KBM-7 (cell line): ENCODE measurements at regions not wholly inside any gene's neighbourhood (a gene's known extent, or its start where the extent isn't known, plus 50 kb on each side); places are given as distances from the start of the nearest gene placed in this dataset.

ENCODE experiments used
- DNase-seq: peaks from one replicate; pipeline ENCODE4 v3.0.0-alpha.2; 2015
- in situ Hi-C: fragments of 300-500 bp; cut with MboI; formaldehyde crosslinking; loops from 2 replicates; pipeline ENCODE4 v1.14.3; 2020; ENCODE audit warnings: low sequenced_read_pairs, low pct_unique_long_range_greater_than_20kb, mixed read lengths

- no peak for DNase-seq
- in situ Hi-C loops = no loop called here
These were observed 1738.2 kb upstream of the MIR17HG start for GRCh38 chr13:89609318-89609717.

GRCh38 chr13:89610331-89610730, 1737.2 kb upstream of the MIR17HG start:
- in situ Hi-C loops = no loop called here

GRCh38 chr13:89610881-89611280, 1736.6 kb upstream of the MIR17HG start:
- no peak for DNase-seq
- in situ Hi-C loops = no loop called here

More at GRCh38 chr13:89610331-89610730, 1737.2 kb upstream of the MIR17HG start:
- no peak for DNase-seq

- DNase-seq = no peak
- in situ Hi-C loops = no loop called here
These were observed 1719.5 kb upstream of the MIR17HG start for GRCh38 chr13:89627996-89628395.

- in situ Hi-C loops = no loop called here
- DNase-seq = no peak
These were observed 1718.9 kb upstream of the MIR17HG start for GRCh38 chr13:89628567-89628966.

GRCh38 chr13:89650226-89650625, 1697.3 kb upstream of the MIR17HG start:
- in situ Hi-C loops = no loop called here
- no peak for DNase-seq

GRCh38 chr13:89660752-89661151, 1686.7 kb upstream of the MIR17HG start:
- in situ Hi-C loops = no loop called here
- no peak for DNase-seq

GRCh38 chr13:89673789-89674311, 1673.6 kb upstream of the MIR17HG start:
- in situ Hi-C loops = no loop called here

GRCh38 chr13:89678466-89679121, 1668.9 kb upstream of the MIR17HG start:
- in situ Hi-C loops = no loop called here
- DNase-seq = no peak

More at GRCh38 chr13:89673789-89674311, 1673.6 kb upstream of the MIR17HG start:
- DNase-seq = no peak

- in situ Hi-C loops = no loop called here
- no peak for DNase-seq
These were observed 1662.6 kb upstream of the MIR17HG start for GRCh38 chr13:89684896-89685295.

- in situ Hi-C loops = no loop called here
- no peak for DNase-seq
These were observed 1661.3 kb upstream of the MIR17HG start for GRCh38 chr13:89686171-89686570.

GRCh38 chr13:89687066-89687465, 1660.4 kb upstream of the MIR17HG start:
- in situ Hi-C loops = no loop called here
- no peak for DNase-seq

- in situ Hi-C loops = no loop called here
- DNase-seq = no peak
These were observed 1658.6 kb upstream of the MIR17HG start for GRCh38 chr13:89688918-89689317.

GRCh38 chr13:89694451-89694850, 1653.0 kb upstream of the MIR17HG start:
- DNase-seq = no peak
- in situ Hi-C loops = no loop called here

- DNase-seq = peak; percentile 60
- in situ Hi-C loops = no loop called here
These were observed 1651.9 kb upstream of the MIR17HG start for GRCh38 chr13:89695343-89696257.

- DNase-seq = no peak
- in situ Hi-C loops = no loop called here
These were observed 1645.6 kb upstream of the MIR17HG start for GRCh38 chr13:89701913-89702312.

- DNase-seq = no peak
- in situ Hi-C loops = no loop called here
These were observed 1643.4 kb upstream of the MIR17HG start for GRCh38 chr13:89704040-89704439.

- in situ Hi-C loops = no loop called here
- DNase-seq = no peak
These were observed 1639.5 kb upstream of the MIR17HG start for GRCh38 chr13:89708013-89708412.

- in situ Hi-C loops = no loop called here
These were observed 1626.3 kb upstream of the MIR17HG start for GRCh38 chr13:89721216-89721615.

More at GRCh38 chr13:89721216-89721615, 1626.3 kb upstream of the MIR17HG start:
- no peak for DNase-seq
